GM12873 (cell line): ENCODE measurements at regions not wholly inside any gene's neighbourhood (a gene's known extent, or its start where the extent isn't known, plus 50 kb on each side); places are given as distances from the start of the nearest gene placed in this dataset.

ENCODE experiments used
- CTCF ChIP-seq: IDR thresholded peaks from 2 replicates; pipeline ENCODE4 v1.5.1; 2012; ENCODE audit warnings: low read depth, mild to moderate bottlenecking, moderate library complexity, low read length, control low read depth; ENCODE audit not compliant: insufficient read depth; ENCODE audit errors: missing control alignments

- no peak for TF ChIP-seq CTCF
Observed at GRCh38 chr4:36740796-36741310, 459.4 kb downstream of the DTHD1 start.

GRCh38 chr4:36747277-36748129 is 466.1 kb downstream of the DTHD1 start:
- TF ChIP-seq CTCF, result no peak

- TF ChIP-seq CTCF, result no peak
Observed at GRCh38 chr4:36753048-36753447, 471.6 kb downstream of the DTHD1 start.

GRCh38 chr4:36757580-36758311 is 476.3 kb downstream of the DTHD1 start:
- TF ChIP-seq CTCF, result no peak

- TF ChIP-seq CTCF, result no peak
Observed at GRCh38 chr4:36758312-36759178, 477.1 kb downstream of the DTHD1 start.

GRCh38 chr4:36761607-36762006 is 480.2 kb downstream of the DTHD1 start:
- TF ChIP-seq CTCF, result no peak
